GM21447 (cell line): ENCODE measurements at regions not wholly inside any gene's neighbourhood (a gene's known extent, or its start where the extent isn't known, plus 50 kb on each side); places are given as distances from the start of the nearest gene placed in this dataset.
"Not testable (repeated sequence)": the region's sequence is repeated elsewhere in the genome, so short reads cannot be mapped to it uniquely, and the experiment has no call there.

Source experiments
- ATAC-seq: cut with Tn5 transposase; IDR thresholded peaks from one replicate; pipeline ENCODE4 v1.9.1; 2021; ENCODE audit not compliant: unreplicated experiment

- not testable (repeated sequence) for ATAC-seq
Measured at GRCh38 chr16:21363550-21364223, 85.6 kb upstream of the CRYM start.

GRCh38 chr16:21361612-21362227 lies 83.6 kb upstream of the CRYM start:
- not testable (repeated sequence) for ATAC-seq

- ATAC-seq, result not testable (repeated sequence)
Measured at GRCh38 chr16:21361045-21361444, 83.0 kb upstream of the CRYM start.

- ATAC-seq, result not testable (repeated sequence)
Measured at GRCh38 chr16:21359513-21359912, 81.4 kb upstream of the CRYM start.

GRCh38 chr16:21358261-21358795 lies 80.2 kb upstream of the CRYM start:
- peak; percentile 42 for ATAC-seq

GRCh38 chr16:21356308-21356707 lies 78.2 kb upstream of the CRYM start:
- ATAC-seq, result not testable (repeated sequence)

- ATAC-seq, result not testable (repeated sequence)
Measured at GRCh38 chr16:21351433-21351832, 73.3 kb upstream of the CRYM start.

- ATAC-seq, result not testable (repeated sequence)
Measured at GRCh38 chr16:21350851-21351250, 72.8 kb upstream of the CRYM start.

GRCh38 chr16:21349336-21349735 lies 71.2 kb upstream of the CRYM start:
- ATAC-seq, result not testable (repeated sequence)

GRCh38 chr16:21348815-21349214 lies 70.7 kb upstream of the CRYM start:
- ATAC-seq, result not testable (repeated sequence)

- not testable (repeated sequence) for ATAC-seq
Measured at GRCh38 chr16:21347538-21347937, 69.4 kb upstream of the CRYM start.

- ATAC-seq, result not testable (repeated sequence)
Measured at GRCh38 chr16:21346756-21347491, 68.8 kb upstream of the CRYM start.

- ATAC-seq, result not testable (repeated sequence)
Measured at GRCh38 chr16:21344361-21344912, 66.3 kb upstream of the CRYM start.

GRCh38 chr16:21341101-21341500 lies 63.0 kb upstream of the CRYM start:
- ATAC-seq, result no peak

GRCh38 chr16:21339941-21340340 lies 61.9 kb upstream of the CRYM start:
- ATAC-seq, result no peak

- ATAC-seq, result no peak
Measured at GRCh38 chr16:21339269-21339641, 61.2 kb upstream of the CRYM start.

- ATAC-seq, result no peak
Measured at GRCh38 chr16:21338537-21339268, 60.6 kb upstream of the CRYM start.

GRCh38 chr16:21336231-21336630 lies 58.1 kb upstream of the CRYM start:
- no peak for ATAC-seq

- not testable (repeated sequence) for ATAC-seq
Measured at GRCh38 chr16:21334188-21335146, 56.4 kb upstream of the CRYM start.

- ATAC-seq, result not testable (repeated sequence)
Measured at GRCh38 chr16:21333683-21334082, 55.6 kb upstream of the CRYM start.
